Smooth muscle cell (in vitro differentiated cells): ENCODE measurements at regions not wholly inside any gene's neighbourhood (a gene's known extent, or its start where the extent isn't known, plus 50 kb on each side); places are given as distances from the start of the nearest gene placed in this dataset.

Experiments
- DNase-seq: peaks from one replicate; lab custom pipeline; 2025; ENCODE audit not compliant: unreplicated experiment; lab: John Stamatoyannopoulos, UW
- H2AFZ ChIP-seq: fragments of 200-600 bp; sonication (generic); 2 replicates; pipeline ENCODE4 v1.6.0; 2016; ENCODE audit warnings: antibody characterized with exemption, low read depth, mild to moderate bottlenecking
- H3F3A ChIP-seq: fragments of 200-600 bp; sonication (generic); 2 replicates; pipeline ENCODE4 v1.6.0; 2017; ENCODE audit warnings: antibody characterized with exemption, low read depth
- H3K27ac ChIP-seq: fragments of 200-600 bp; sonication (generic); 2 replicates; pipeline ENCODE4 v1.5.1; 2016; ENCODE audit warnings: low read depth, mild to moderate bottlenecking
- H3K27me3 ChIP-seq: fragments of 200-600 bp; sonication (generic); 2 replicates; pipeline ENCODE4 v1.6.1; 2016; ENCODE audit warnings: low read depth, mild to moderate bottlenecking
- H3K36me3 ChIP-seq: fragments of 200-600 bp; sonication (generic); 2 replicates; pipeline ENCODE4 v1.5.1; 2016; ENCODE audit warnings: low read depth
- H3K4me1 ChIP-seq: fragments of 200-600 bp; sonication (generic); 2 replicates; pipeline ENCODE4 v1.5.1; 2016; ENCODE audit warnings: low read depth
- H3K4me2 ChIP-seq: fragments of 200-600 bp; sonication (generic); 2 replicates; pipeline ENCODE4 v1.6.0; 2016; ENCODE audit warnings: mild to moderate bottlenecking
- H3K4me3 ChIP-seq: fragments of 200-600 bp; sonication (generic); 2 replicates; pipeline ENCODE4 v1.5.1; 2016; ENCODE audit warnings: mild to moderate bottlenecking
- H3K79me2 ChIP-seq: fragments of 200-600 bp; sonication (generic); 2 replicates; pipeline ENCODE4 v1.6.0; 2016; ENCODE audit warnings: low read depth, mild to moderate bottlenecking
- H3K9ac ChIP-seq: fragments of 200-600 bp; sonication (generic); 2 replicates; pipeline ENCODE4 v1.6.0; 2016; ENCODE audit warnings: low read depth
- H3K9me3 ChIP-seq: fragments of 200-600 bp; sonication (generic); replicated peaks from 2 replicates; pipeline ENCODE4 v1.5.1; 2016; ENCODE audit warnings: low read depth
- H4K20me1 ChIP-seq: fragments of 200-600 bp; sonication (generic); 2 replicates; pipeline ENCODE4 v1.6.0; 2016; ENCODE audit warnings: low read depth
- CTCF ChIP-seq: fragments of 200-600 bp; sonication (generic); IDR thresholded peaks from 2 replicates; pipeline ENCODE4 v1.5.1; 2017; ENCODE audit warnings: borderline replicate concordance, mild to moderate bottlenecking, antibody characterized with exemption; ENCODE audit not compliant: insufficient read depth, poor library complexity, severe bottlenecking
- WGBS: methylation state at CpG from one replicate; pipeline ENCODE4 v1.1.7; 2016; ENCODE audit warnings: low lambda C conversion rate; 5-methylcytosine and 5-hydroxymethylcytosine counted together

DNA sequence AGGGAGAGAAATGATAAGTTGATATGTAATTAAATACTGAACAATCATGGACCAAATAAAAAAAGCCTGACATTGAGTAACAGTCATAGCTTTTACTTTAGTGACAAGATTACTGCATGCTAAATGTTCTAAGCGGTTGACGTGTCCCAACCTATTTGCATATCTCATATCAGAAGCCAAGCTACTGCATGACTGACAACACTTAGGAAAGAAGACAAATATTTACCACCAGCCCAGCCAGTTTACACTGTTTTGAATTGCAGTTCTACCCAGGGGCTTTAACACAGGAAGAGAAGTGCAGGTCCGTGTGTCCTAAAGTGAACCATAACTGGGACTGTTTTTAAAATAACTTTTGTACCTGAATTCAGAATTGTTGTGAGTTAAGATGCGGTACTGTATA lies 219.9 kb downstream of the PRDM9 start:
- no peak for DNase-seq
- no peak for TF ChIP-seq CTCF
- Histone ChIP-seq H3K36me3 (no peaks in the 10 kb centered on the region), H2AFZ (no peak overlapping the region), H3K27me3 (no peaks in the 10 kb centered on the region), H3K4me3 (no peak overlapping the region), H3K79me2 (no peaks in the 10 kb centered on the region), H3K9ac (no peak overlapping the region), H3K4me2 (no peak overlapping the region), H3K4me1 (peaks cover 4% of the 10 kb centered on the region), H3F3A (no peaks in the 10 kb centered on the region), H3K9me3 (no peaks in the 10 kb centered on the region), H4K20me1 (no peaks in the 10 kb centered on the region), H3K27ac (no peak overlapping the region)
- 75% methylated on average over 4 of the region's 4 CpGs for WGBS

GRCh38 chr5:23730023-23730422 lies 222.6 kb downstream of the PRDM9 start:
- H3K4me1 ChIP-seq: peaks cover 4% of the 10 kb centered on the region
- H3K27ac ChIP-seq: no peak overlapping the region
- H4K20me1 ChIP-seq: no peaks in the 10 kb centered on the region
- no peak overlapping the region for H3K4me2 ChIP-seq
- no peaks in the 10 kb centered on the region for H3F3A ChIP-seq
- no peak overlapping the region for H3K4me3 ChIP-seq
- no peak for TF ChIP-seq CTCF
- H3K9ac ChIP-seq: no peak overlapping the region
- no peaks in the 10 kb centered on the region for H3K79me2 ChIP-seq
- WGBS: 82% methylated on average over 2 of the region's 2 CpGs
- H3K27me3 ChIP-seq: no peaks in the 10 kb centered on the region
- H3K36me3 ChIP-seq: no peaks in the 10 kb centered on the region
- no peak for DNase-seq
- no peaks in the 10 kb centered on the region for H3K9me3 ChIP-seq
- H2AFZ ChIP-seq: no peak overlapping the region

- Histone ChIP-seq H3K36me3 (no peaks in the 10 kb centered on the region), H2AFZ (no peak overlapping the region), H3K27ac (no peak overlapping the region), H3K79me2 (no peaks in the 10 kb centered on the region), H4K20me1 (no peaks in the 10 kb centered on the region), H3K4me2 (no peak overlapping the region), H3K4me1 (no peaks in the 10 kb centered on the region), H3K27me3 (no peaks in the 10 kb centered on the region), H3K4me3 (no peak overlapping the region), H3K9ac (no peak overlapping the region), H3F3A (no peaks in the 10 kb centered on the region), H3K9me3 (no peaks in the 10 kb centered on the region)
- no peak for DNase-seq
- TF ChIP-seq CTCF: no peak
- 87% methylated on average over 4 of the region's 4 CpGs for WGBS
These were observed 232.6 kb downstream of the PRDM9 start for GRCh38 chr5:23740029-23740428.

DNA sequence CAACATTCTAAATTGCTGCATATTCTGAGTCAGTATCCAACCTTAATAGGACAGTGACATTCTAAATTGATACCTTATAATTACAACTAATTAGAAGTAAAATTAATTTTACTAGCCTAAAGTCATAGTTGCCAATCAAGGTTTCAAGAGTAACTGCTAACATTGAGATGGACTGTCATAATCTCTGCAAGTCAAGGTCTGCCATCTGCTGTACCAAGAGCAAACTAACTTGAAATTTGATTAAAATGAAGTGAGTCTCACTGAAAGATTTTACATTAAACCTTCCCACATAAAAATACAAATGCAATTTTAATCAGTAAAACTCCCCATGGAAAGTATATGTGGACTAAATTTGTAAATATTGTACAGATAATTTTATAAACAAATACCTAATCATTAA lies 235.3 kb downstream of the PRDM9 start:
- no peak for TF ChIP-seq CTCF
- Histone ChIP-seq H3K79me2 (no peaks in the 10 kb centered on the region), H3K4me3 (no peak overlapping the region), H3K27ac (no peak overlapping the region), H3K4me2 (no peak overlapping the region), H2AFZ (no peak overlapping the region), H3K9me3 (no peaks in the 10 kb centered on the region), H4K20me1 (no peaks in the 10 kb centered on the region), H3K27me3 (no peaks in the 10 kb centered on the region), H3F3A (no peaks in the 10 kb centered on the region), H3K9ac (no peak overlapping the region), H3K36me3 (no peaks in the 10 kb centered on the region), H3K4me1 (no peaks in the 10 kb centered on the region)
- no peak for DNase-seq
